H9 (cell line): ENCODE measurements at regions not wholly inside any gene's neighbourhood (a gene's known extent, or its start where the extent isn't known, plus 50 kb on each side); places are given as distances from the start of the nearest gene placed in this dataset.

ENCODE experiments used
- DNase-seq: peaks from one replicate; pipeline ENCODE4 v3.0.0-alpha.2; 2017
- H2AFZ ChIP-seq: one replicate; pipeline ENCODE4 v1.6.1; 2013; ENCODE audit warnings: mild to moderate bottlenecking, low read length, control low read depth, moderate library complexity
- H2AK5ac ChIP-seq: 2 replicates; pipeline ENCODE4 v1.6.1; 2013; ENCODE audit warnings: low read length, control low read depth, mixed read lengths; ENCODE audit not compliant: insufficient read length
- H2BK120ac ChIP-seq: one replicate; pipeline ENCODE4 v1.6.1; 2013; ENCODE audit warnings: low read depth, mild to moderate bottlenecking, low read length, control low read depth, inconsistent platforms; ENCODE audit not compliant: poor library complexity, severe bottlenecking
- H2BK12ac ChIP-seq: 2 replicates; pipeline ENCODE4 v1.6.1; 2013; ENCODE audit warnings: low read length, control low read depth, mixed read lengths, low read depth; ENCODE audit not compliant: insufficient read length
- H2BK15ac ChIP-seq: 2 replicates; pipeline ENCODE4 v1.6.1; 2013; ENCODE audit warnings: low read depth, low read length, control low read depth
- H2BK20ac ChIP-seq: one replicate; pipeline ENCODE4 v1.6.1; 2013; ENCODE audit warnings: low read depth, mild to moderate bottlenecking, low read length, control low read depth, inconsistent platforms; ENCODE audit not compliant: poor library complexity, severe bottlenecking
- H2BK5ac ChIP-seq: 2 replicates; pipeline ENCODE4 v1.6.1; 2013; ENCODE audit warnings: low read length, control low read depth, mixed read lengths; ENCODE audit not compliant: insufficient read length
- H3K14ac ChIP-seq: 2 replicates; pipeline ENCODE4 v1.6.1; 2013; ENCODE audit warnings: low read length, control low read depth; ENCODE audit not compliant: insufficient read depth
- H3K18ac ChIP-seq: 2 replicates; pipeline ENCODE4 v1.6.1; 2013; ENCODE audit warnings: low read depth, mild to moderate bottlenecking, mixed read lengths, low read length, control low read depth; ENCODE audit not compliant: insufficient read length
- H3K23ac ChIP-seq: 2 replicates; pipeline ENCODE4 v1.6.1; 2013; ENCODE audit warnings: low read length, control low read depth, mixed read lengths, low read depth; ENCODE audit not compliant: insufficient read length
- H3K23me2 ChIP-seq: 2 replicates; pipeline ENCODE4 v1.6.1; 2013; ENCODE audit warnings: low read depth, mild to moderate bottlenecking, mixed read lengths, low read length, control low read depth; ENCODE audit not compliant: insufficient read length, poor library complexity, severe bottlenecking
- H3K27ac ChIP-seq: 2 replicates; pipeline ENCODE4 v1.5.1; 2013; ENCODE audit warnings: low read length, control low read depth, mixed read lengths, low read depth; ENCODE audit not compliant: insufficient read length
- H3K27me3 ChIP-seq: 2 replicates; pipeline ENCODE4 v1.6.1; 2013; ENCODE audit warnings: low read length, control low read depth, inconsistent platforms; ENCODE audit not compliant: insufficient read depth
- H3K4ac ChIP-seq: 2 replicates; pipeline ENCODE4 v1.6.1; 2013; ENCODE audit warnings: low read depth, mild to moderate bottlenecking, control low read depth, inconsistent platforms, low read length, moderate library complexity
- H3K4me1 ChIP-seq: 2 replicates; pipeline ENCODE4 v1.6.1; 2013; ENCODE audit warnings: low read length, control low read depth, inconsistent platforms; ENCODE audit not compliant: insufficient read depth
- H3K4me2 ChIP-seq: 2 replicates; pipeline ENCODE4 v1.6.1; 2013; ENCODE audit warnings: low read length, control low read depth, mixed read lengths; ENCODE audit not compliant: insufficient read length, insufficient read depth
- H3K56ac ChIP-seq: 2 replicates; pipeline ENCODE4 v1.6.1; 2013; ENCODE audit warnings: low read depth, mild to moderate bottlenecking, mixed read lengths, low read length, control low read depth; ENCODE audit not compliant: insufficient read length
- H3K79me1 ChIP-seq: 2 replicates; pipeline ENCODE4 v1.6.1; 2013; ENCODE audit warnings: low read depth, mild to moderate bottlenecking, moderate library complexity, low read length, control low read depth, inconsistent platforms; ENCODE audit not compliant: insufficient read depth, poor library complexity, severe bottlenecking
- H3K79me2 ChIP-seq: 2 replicates; pipeline ENCODE4 v1.6.1; 2013; ENCODE audit warnings: low read length, control low read depth, inconsistent platforms; ENCODE audit not compliant: insufficient read depth
- H3K9ac ChIP-seq: 2 replicates; pipeline ENCODE4 v1.6.1; 2013; ENCODE audit warnings: low read length, control low read depth, mixed read lengths; ENCODE audit not compliant: insufficient read length; ENCODE audit errors: extremely low read depth
- H3K9me3 ChIP-seq: one replicate; pipeline ENCODE4 v1.6.1; 2013; ENCODE audit warnings: low read depth, low read length, inconsistent platforms; ENCODE audit not compliant: control insufficient read depth
- H3T11ph ChIP-seq: one replicate; pipeline ENCODE4 v1.6.1; 2013; ENCODE audit warnings: mild to moderate bottlenecking, low read length, control low read depth, inconsistent platforms
- H4K20me1 ChIP-seq: one replicate; pipeline ENCODE4 v1.6.1; 2013; ENCODE audit not compliant: control insufficient read depth, insufficient read length, insufficient read depth
- H4K5ac ChIP-seq: 2 replicates; pipeline ENCODE4 v1.6.1; 2013; ENCODE audit warnings: low read depth, mild to moderate bottlenecking, mixed read lengths, low read length, control low read depth; ENCODE audit not compliant: insufficient read length
- H4K8ac ChIP-seq: replicated peaks from 2 replicates; pipeline ENCODE4 v1.6.1; 2013; ENCODE audit warnings: low read length, control low read depth, mixed read lengths, low read depth; ENCODE audit not compliant: insufficient read length
- H4K91ac ChIP-seq: 2 replicates; pipeline ENCODE4 v1.6.1; 2013; ENCODE audit warnings: low read depth, mild to moderate bottlenecking, moderate library complexity, mixed read lengths, low read length, control low read depth; ENCODE audit not compliant: insufficient read length
- H3K27ac Mint-ChIP-seq, 3 experiments: 2 replicates in 2 of 3; 3 replicates in 1 of 3; pipeline ENCODE4 v1.8.0; 2020 to 2021; ENCODE audit warnings: mixed read lengths in 3 of 3, mild to moderate bottlenecking in 1 of 3, moderate library complexity in 1 of 3
- H3K27me3 Mint-ChIP-seq: 2 replicates; pipeline ENCODE4 v1.8.0; 2021; ENCODE audit warnings: low read depth, mild to moderate bottlenecking, moderate library complexity, mixed read lengths
- H3K36me3 Mint-ChIP-seq, 3 experiments: 2 replicates in 2 of 3; 3 replicates in 1 of 3; pipeline ENCODE4 v1.8.0; 2020 to 2021; ENCODE audit warnings: low read depth in 3 of 3, mixed read lengths in 3 of 3; ENCODE audit not compliant: insufficient read depth in 1 of 3
- H3K4me1 Mint-ChIP-seq, 2 experiments: 2 replicates each; pipeline ENCODE4 v1.8.0; 2020; ENCODE audit warnings: mixed read lengths in 2 of 2
- H3K4me3 Mint-ChIP-seq, 2 experiments: 2 replicates in 1 of 2; 3 replicates in 1 of 2; pipeline ENCODE4 v1.8.0; 2020 to 2021; ENCODE audit warnings: mild to moderate bottlenecking in 2 of 2, mixed read lengths in 2 of 2, moderate library complexity in 1 of 2
- H3K9me3 Mint-ChIP-seq, 2 experiments: 2 replicates in 1 of 2; 3 replicates in 1 of 2; pipeline ENCODE4 v1.8.0; 2020; ENCODE audit warnings: mild to moderate bottlenecking in 2 of 2, mixed read lengths in 2 of 2, moderate library complexity in 1 of 2
- WGBS: extraction: QIAGEN DNeasy Blood & Tissue Kit; methylation state at CpG from one replicate; pipeline ENCODE4 v1.1.7; 2013; ENCODE audit warnings: missing lambda C conversion rate, low lambda C conversion rate, mixed read lengths; ENCODE audit not compliant: insufficient read length; ENCODE audit errors: extremely low coverage; 5-methylcytosine and 5-hydroxymethylcytosine counted together
- TF ChIP-seq, protein P1 (sequence below): fragments of 200-600 bp; sonication (generic); conservative IDR thresholded peaks from 3 replicates; pipeline ENCODE4 v1.8.0; 2021; ENCODE audit warnings: antibody characterized with exemption, mild to moderate bottlenecking

DNA sequence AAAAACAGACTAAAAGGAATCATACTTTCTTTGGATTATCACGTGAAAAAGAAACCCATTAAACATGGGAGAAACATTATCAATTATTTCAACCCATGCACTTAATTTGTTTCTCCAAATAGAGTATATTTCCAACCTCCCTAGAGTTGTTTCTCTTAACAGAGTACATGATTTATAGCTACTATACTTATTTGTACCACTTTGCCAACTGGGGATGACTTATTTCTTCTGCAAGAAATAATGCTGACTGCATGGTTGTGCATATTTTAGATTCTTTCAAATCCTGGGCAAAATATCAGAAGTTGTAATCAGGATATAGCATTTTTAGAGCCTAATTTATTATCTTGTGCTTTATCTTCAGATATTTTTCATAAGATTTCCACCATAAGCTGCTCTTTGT is 629.1 kb upstream of the EYS start:
- H2BK20ac ChIP-seq = no peak overlapping the region
- no peak for DNase-seq
- no peaks in the 10 kb centered on the region for H3K9me3 Mint-ChIP-seq
- no peak overlapping the region for H2BK12ac ChIP-seq
- no peak overlapping the region for H3K4ac ChIP-seq
- H4K5ac ChIP-seq = no peak overlapping the region
- no peak overlapping the region for H3K23ac ChIP-seq
- no peak overlapping the region for H3K9ac ChIP-seq
- no peak overlapping the region for H3K14ac ChIP-seq
- no peak overlapping the region for H2BK5ac ChIP-seq
- no peak overlapping the region for H3K4me3 Mint-ChIP-seq
- no peak overlapping the region for H3K27ac ChIP-seq
- TF ChIP-seq, protein P1, sequence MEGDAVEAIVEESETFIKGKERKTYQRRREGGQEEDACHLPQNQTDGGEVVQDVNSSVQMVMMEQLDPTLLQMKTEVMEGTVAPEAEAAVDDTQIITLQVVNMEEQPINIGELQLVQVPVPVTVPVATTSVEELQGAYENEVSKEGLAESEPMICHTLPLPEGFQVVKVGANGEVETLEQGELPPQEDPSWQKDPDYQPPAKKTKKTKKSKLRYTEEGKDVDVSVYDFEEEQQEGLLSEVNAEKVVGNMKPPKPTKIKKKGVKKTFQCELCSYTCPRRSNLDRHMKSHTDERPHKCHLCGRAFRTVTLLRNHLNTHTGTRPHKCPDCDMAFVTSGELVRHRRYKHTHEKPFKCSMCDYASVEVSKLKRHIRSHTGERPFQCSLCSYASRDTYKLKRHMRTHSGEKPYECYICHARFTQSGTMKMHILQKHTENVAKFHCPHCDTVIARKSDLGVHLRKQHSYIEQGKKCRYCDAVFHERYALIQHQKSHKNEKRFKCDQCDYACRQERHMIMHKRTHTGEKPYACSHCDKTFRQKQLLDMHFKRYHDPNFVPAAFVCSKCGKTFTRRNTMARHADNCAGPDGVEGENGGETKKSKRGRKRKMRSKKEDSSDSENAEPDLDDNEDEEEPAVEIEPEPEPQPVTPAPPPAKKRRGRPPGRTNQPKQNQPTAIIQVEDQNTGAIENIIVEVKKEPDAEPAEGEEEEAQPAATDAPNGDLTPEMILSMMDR = no peak
- H3K23me2 ChIP-seq = no peaks in the 10 kb centered on the region
- H3K18ac ChIP-seq = no peak overlapping the region
- no peak overlapping the region for H3T11ph ChIP-seq
- H3K79me2 ChIP-seq = no peaks in the 10 kb centered on the region
- H2AFZ ChIP-seq = no peak overlapping the region
- no CpG with 5 or more reads among the region's 1 CpG for WGBS
- no peaks in the 10 kb centered on the region for H3K9me3 ChIP-seq
- no peaks in the 10 kb centered on the region for H3K79me1 ChIP-seq
- H2AK5ac ChIP-seq = no peak overlapping the region
- H3K27me3 ChIP-seq = no peaks in the 10 kb centered on the region
- H2BK15ac ChIP-seq = no peak overlapping the region
- no peaks in the 10 kb centered on the region for H3K4me1 Mint-ChIP-seq
- no peaks in the 10 kb centered on the region for H3K4me1 ChIP-seq
- no peak overlapping the region for H3K56ac ChIP-seq
- H3K27me3 Mint-ChIP-seq = no peaks in the 10 kb centered on the region
- no peak overlapping the region for H4K8ac ChIP-seq
- H3K4me2 ChIP-seq = no peak overlapping the region
- H4K91ac ChIP-seq = no peak overlapping the region
- no peaks in the 10 kb centered on the region for H4K20me1 ChIP-seq
- H2BK120ac ChIP-seq = no peak overlapping the region
- H3K36me3 Mint-ChIP-seq = peaks cover 0 to under 1% (median 0%) of the 10 kb centered on the region in 3 experiments; a peak in 1 of 7 replicates
- no peak overlapping the region for H3K27ac Mint-ChIP-seq
